ENCODE measurements at regions not wholly inside any gene's neighbourhood (a gene's known extent, or its start where the extent isn't known, plus 50 kb on each side); places are given as distances from the start of the nearest gene placed in this dataset.

GRCh38 chr1:195956845-195957244 is 651.4 kb downstream of the KCNT2 start:
- DNase-seq (ENCODE audit: low spot score): no peak
- Histone ChIP-seq H3K79me2 (ENCODE audit: insufficient read depth, low read depth, low read length) (no peaks in the 10 kb centered on the region), H4K20me1 (ENCODE audit: insufficient read depth, low read length) (no peaks in the 10 kb centered on the region), H3K9me2 (ENCODE audit: insufficient read depth, low read length) (no peaks in the 10 kb centered on the region), H3K4me1 (ENCODE audit: insufficient read depth, low read length, poor library complexity, severe bottlenecking) (no peaks in the 10 kb centered on the region), H3K4me3 (ENCODE audit: low read depth, low read length, poor library complexity, severe bottlenecking) (no peak overlapping the region), H2AFZ (ENCODE audit: low read length) (no peak overlapping the region), H3K36me3 (ENCODE audit: insufficient read depth, low read length) (no peaks in the 10 kb centered on the region), H3K27ac (ENCODE audit: low read depth, low read length, poor library complexity, severe bottlenecking) (no peak overlapping the region), H3K9me3 (ENCODE audit: low read length) (no peaks in the 10 kb centered on the region), H3K4me2 (ENCODE audit: low read length) (no peak overlapping the region)
- intact Hi-C loops (cut with micrococcal nuclease; ENCODE audit: unreplicated experiment): no loop called here
- ChIA-PET CTCF (ENCODE audit: unreplicated experiment) (no interaction called here), POLR2A (no interaction called here)
- no TSS peak for BruUV-seq (replicated peaks)
- no peak for TF ChIP-seq EZH2phosphoT487 (IDR thresholded peaks at IDR 0.05; ENCODE audit: borderline replicate concordance, low read depth, low read length)
- TF ChIP-seq CTCF (conservative IDR thresholded peaks at IDR 0.05; ENCODE audit: low read length): no peak

DNA sequence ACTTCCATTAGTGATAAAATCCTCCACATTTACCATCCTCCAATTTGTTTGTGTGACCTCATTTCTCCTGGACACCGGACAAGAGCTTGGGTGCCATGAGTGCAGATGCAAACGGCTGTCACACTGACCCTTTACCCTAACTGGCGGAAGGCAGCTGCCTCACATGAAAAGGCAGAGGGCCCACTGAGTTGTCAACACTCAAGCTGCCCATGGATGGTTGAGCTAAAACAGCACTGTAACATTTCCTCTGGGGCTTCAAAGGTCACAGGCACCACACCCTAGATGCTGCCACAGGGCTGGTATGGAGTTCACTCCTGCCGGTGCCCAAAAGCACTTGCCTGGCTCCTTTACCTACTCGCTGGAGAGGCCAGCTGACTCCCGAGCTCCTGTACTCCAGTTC is 653.4 kb downstream of the KCNT2 start:
- TF ChIP-seq CTCF (conservative IDR thresholded peaks at IDR 0.05; ENCODE audit: low read length) (no peak), EZH2phosphoT487 (IDR thresholded peaks at IDR 0.05; ENCODE audit: borderline replicate concordance, low read depth, low read length) (no peak)
- H3K9me3 ChIP-seq (ENCODE audit: low read length): no peaks in the 10 kb centered on the region
- no peak overlapping the region for H3K4me2 ChIP-seq (ENCODE audit: low read length)
- H4K20me1 ChIP-seq (ENCODE audit: insufficient read depth, low read length): no peaks in the 10 kb centered on the region
- no peaks in the 10 kb centered on the region for H3K4me1 ChIP-seq (ENCODE audit: insufficient read depth, low read length, poor library complexity, severe bottlenecking)
- ChIA-PET POLR2A (no interaction called here), CTCF (ENCODE audit: unreplicated experiment) (no interaction called here)
- no peak overlapping the region for H2AFZ ChIP-seq (ENCODE audit: low read length)
- intact Hi-C loops (cut with micrococcal nuclease; ENCODE audit: unreplicated experiment): no loop called here
- H3K79me2 ChIP-seq (ENCODE audit: insufficient read depth, low read depth, low read length): no peaks in the 10 kb centered on the region
- no peak overlapping the region for H3K27ac ChIP-seq (ENCODE audit: low read depth, low read length, poor library complexity, severe bottlenecking)
- no peak for DNase-seq (ENCODE audit: low spot score)
- H3K4me3 ChIP-seq (ENCODE audit: low read depth, low read length, poor library complexity, severe bottlenecking): no peak overlapping the region
- no TSS peak for BruUV-seq (replicated peaks)
- H3K9me2 ChIP-seq (ENCODE audit: insufficient read depth, low read length): no peaks in the 10 kb centered on the region
- H3K36me3 ChIP-seq (ENCODE audit: insufficient read depth, low read length): no peaks in the 10 kb centered on the region

- ChIA-PET CTCF (ENCODE audit: unreplicated experiment) (no interaction called here), POLR2A (interaction anchor here (0.6 kb wide), 1 partner anchor 40 kb away, joined by 3 read pairs; no protein-coding TSS in a partner anchor)
- Histone ChIP-seq H3K4me3 (ENCODE audit: low read depth, low read length, poor library complexity, severe bottlenecking) (no peak overlapping the region), H3K9me3 (ENCODE audit: low read length) (no peaks in the 10 kb centered on the region), H3K4me2 (ENCODE audit: low read length) (no peak overlapping the region), H3K9me2 (ENCODE audit: insufficient read depth, low read length) (no peaks in the 10 kb centered on the region), H3K79me2 (ENCODE audit: insufficient read depth, low read depth, low read length) (no peaks in the 10 kb centered on the region), H3K27ac (ENCODE audit: low read depth, low read length, poor library complexity, severe bottlenecking) (no peak overlapping the region), H2AFZ (ENCODE audit: low read length) (no peak overlapping the region), H3K36me3 (ENCODE audit: insufficient read depth, low read length) (no peaks in the 10 kb centered on the region), H4K20me1 (ENCODE audit: insufficient read depth, low read length) (no peaks in the 10 kb centered on the region), H3K4me1 (ENCODE audit: insufficient read depth, low read length, poor library complexity, severe bottlenecking) (no peaks in the 10 kb centered on the region)
- BruUV-seq (replicated peaks): no TSS peak
- no peak for TF ChIP-seq CTCF (conservative IDR thresholded peaks at IDR 0.05; ENCODE audit: low read length)
- TF ChIP-seq EZH2phosphoT487 (IDR thresholded peaks at IDR 0.05; ENCODE audit: borderline replicate concordance, low read depth, low read length): no peak
- no peak for DNase-seq (ENCODE audit: low spot score)
- intact Hi-C loops (cut with micrococcal nuclease; ENCODE audit: unreplicated experiment): no loop called here
Observed at GRCh38 chr1:195951313-195951712, 656.9 kb downstream of the KCNT2 start.
